SK-N-MC (cell line): ENCODE measurements at regions not wholly inside any gene's neighbourhood (a gene's known extent, or its start where the extent isn't known, plus 50 kb on each side); places are given as distances from the start of the nearest gene placed in this dataset.

Experiments used
- EZH2 ChIP-seq: fragments of 200-600 bp; sonication (generic); IDR thresholded peaks from one replicate; pipeline ENCODE4 v1.6.1; 2017; ENCODE audit warnings: antibody characterized with exemption
- FOXP2 ChIP-seq: optimal IDR thresholded peaks from 2 replicates; pipeline ENCODE3; 2011; ENCODE audit warnings: mild to moderate bottlenecking, moderate library complexity; ENCODE audit not compliant: insufficient read depth; ENCODE audit errors: extremely low read length, control extremely low read depth
- POLR2AphosphoS5 ChIP-seq: IDR thresholded peaks from 2 replicates; pipeline ENCODE4 v1.6.1; 2012; ENCODE audit warnings: mild to moderate bottlenecking, low read depth, low read length, borderline replicate concordance

DNA sequence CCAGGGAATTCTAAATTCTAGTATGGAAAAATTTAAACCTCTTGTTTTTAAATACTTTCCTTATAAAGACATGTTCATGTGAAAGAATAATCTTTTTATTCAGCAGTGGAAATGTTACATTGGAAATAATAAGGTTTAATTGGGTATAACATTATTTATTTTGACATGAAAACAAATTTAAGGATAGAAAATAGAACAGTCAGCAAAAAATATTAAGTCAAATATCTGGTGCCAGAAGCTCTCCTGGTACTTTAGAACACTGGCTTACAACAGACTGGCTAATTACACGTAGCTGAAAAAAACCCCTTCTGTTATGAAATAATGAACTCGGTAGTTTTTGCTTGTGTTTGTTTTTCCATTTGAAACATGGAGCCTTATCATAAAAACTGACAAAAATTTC is 447.9 kb downstream of the DSEL start:
- TF ChIP-seq EZH2 (no peak), POLR2AphosphoS5 (no peak), FOXP2 (no peak)
